Astrocyte (in vitro differentiated cells and primary cell): ENCODE measurements at regions not wholly inside any gene's neighbourhood (a gene's known extent, or its start where the extent isn't known, plus 50 kb on each side); places are given as distances from the start of the nearest gene placed in this dataset.
A peak's percentile ranks its signal among the peaks of the same experiment; 100 is the strongest.
"Not testable (repeated sequence)": the region's sequence is repeated elsewhere in the genome, so short reads cannot be mapped to it uniquely, and the experiment has no call there.

Experiments
- DNase-seq: peaks from one replicate; pipeline ENCODE4 v3.0.0-alpha.2; 2010; ENCODE audit warnings: low read depth
- FAIRE-seq: peaks from 2 replicates; lab custom pipeline; 2011; peaks lifted over from hg19 to GRCh38; lab: Jason Lieb, UNC
- H2AFZ ChIP-seq: 2 replicates; pipeline ENCODE4 v1.6.0; 2012; ENCODE audit warnings: low read depth, low read length, inconsistent platforms
- H3K27ac ChIP-seq: 2 replicates; pipeline ENCODE4 v1.5.1; 2011; ENCODE audit warnings: low read depth, low read length, inconsistent platforms
- H3K27me3 ChIP-seq: 2 replicates; pipeline ENCODE4 v1.6.0; 2011; ENCODE audit warnings: low read length, inconsistent platforms; ENCODE audit not compliant: insufficient read depth
- H3K36me3 ChIP-seq: 2 replicates; pipeline ENCODE4 v1.5.1; 2011; ENCODE audit warnings: low read length, inconsistent platforms; ENCODE audit not compliant: insufficient read depth
- H3K4me1 ChIP-seq: 2 replicates; pipeline ENCODE4 v1.5.1; 2011; ENCODE audit warnings: low read length, inconsistent platforms; ENCODE audit not compliant: insufficient read depth
- H3K4me2 ChIP-seq: 2 replicates; pipeline ENCODE4 v1.6.0; 2012; ENCODE audit warnings: low read length, inconsistent platforms
- H3K4me3 ChIP-seq: 2 replicates; pipeline ENCODE4 v1.5.1; 2011; ENCODE audit warnings: low read depth, mild to moderate bottlenecking, low read length, inconsistent platforms; ENCODE audit not compliant: insufficient read depth
- H3K79me2 ChIP-seq: 2 replicates; pipeline ENCODE4 v1.6.0; 2012; ENCODE audit warnings: mild to moderate bottlenecking, low read length, inconsistent platforms; ENCODE audit not compliant: insufficient read depth
- H3K9ac ChIP-seq: 2 replicates; pipeline ENCODE4 v1.6.0; 2012; ENCODE audit warnings: mild to moderate bottlenecking, low read length, inconsistent platforms
- H3K9me3 ChIP-seq: 2 replicates; pipeline ENCODE4 v1.5.1; 2012; ENCODE audit warnings: low read depth, mild to moderate bottlenecking, low read length, inconsistent platforms; ENCODE audit not compliant: insufficient read depth
- H4K20me1 ChIP-seq: 2 replicates; pipeline ENCODE4 v1.6.0; 2012; ENCODE audit warnings: low read length, inconsistent platforms; ENCODE audit not compliant: insufficient read depth
- H3K27ac Mint-ChIP-seq: one replicate; pipeline ENCODE4 v1.8.0; 2021; ENCODE audit warnings: mild to moderate bottlenecking, mixed read lengths; ENCODE audit not compliant: unreplicated experiment
- H3K27me3 Mint-ChIP-seq: one replicate; pipeline ENCODE4 v1.8.0; 2021; ENCODE audit warnings: low read depth, mixed read lengths; ENCODE audit not compliant: unreplicated experiment
- H3K36me3 Mint-ChIP-seq: one replicate; pipeline ENCODE4 v1.8.0; 2021; ENCODE audit warnings: low read depth, mixed read lengths; ENCODE audit not compliant: unreplicated experiment
- H3K4me1 Mint-ChIP-seq: one replicate; pipeline ENCODE4 v1.8.0; 2021; ENCODE audit warnings: low read depth, mixed read lengths; ENCODE audit not compliant: unreplicated experiment
- H3K4me3 Mint-ChIP-seq: one replicate; pipeline ENCODE4 v1.8.0; 2021; ENCODE audit warnings: mild to moderate bottlenecking, moderate library complexity, mixed read lengths; ENCODE audit not compliant: unreplicated experiment
- H3K9me3 Mint-ChIP-seq: one replicate; pipeline ENCODE4 v1.8.0; 2021; ENCODE audit warnings: mild to moderate bottlenecking, mixed read lengths; ENCODE audit not compliant: unreplicated experiment
- CTCF ChIP-seq: IDR thresholded peaks from 2 replicates; pipeline ENCODE4 v1.5.1; 2011; ENCODE audit warnings: low read depth, mild to moderate bottlenecking, inconsistent platforms, low read length, moderate library complexity; ENCODE audit not compliant: insufficient read depth
- EZH2 ChIP-seq: IDR thresholded peaks from 2 replicates; pipeline ENCODE4 v1.6.1; 2012; ENCODE audit warnings: mild to moderate bottlenecking, low read length, inconsistent platforms; ENCODE audit not compliant: insufficient read depth

DNA sequence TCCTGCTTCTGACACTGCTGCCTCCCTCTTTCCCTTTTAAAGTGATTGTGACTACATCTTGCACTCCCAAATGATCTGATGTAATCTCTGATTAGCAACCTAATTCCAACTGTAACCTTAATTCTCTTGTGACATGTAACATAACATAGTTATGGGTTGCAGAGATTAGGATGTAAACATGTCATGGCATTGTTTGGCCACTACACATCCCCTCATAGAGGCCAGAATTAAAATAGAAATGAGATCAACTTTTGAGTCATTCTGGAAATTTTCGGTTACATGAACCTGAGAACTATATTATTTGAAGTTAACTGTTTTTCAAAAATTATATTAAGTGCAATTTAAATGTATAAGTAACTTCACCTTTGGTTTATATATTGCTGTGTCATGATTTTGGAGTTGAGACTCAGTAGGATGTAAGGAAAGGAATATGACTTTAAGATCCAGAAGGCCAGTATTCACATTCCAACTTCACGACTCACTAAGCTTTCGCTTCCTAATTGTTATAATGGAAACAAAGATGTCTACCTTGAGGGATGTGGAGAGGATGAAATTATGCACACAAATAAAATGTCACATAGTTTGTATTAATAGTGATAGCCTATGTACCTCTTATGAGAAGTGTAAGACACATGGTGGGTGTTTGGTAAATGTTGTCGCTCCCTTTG, 611.9 kb upstream of the MAP3K7 start:
- no peaks in the 10 kb centered on the region for H4K20me1 ChIP-seq
- H3K4me3 Mint-ChIP-seq = no peak overlapping the region
- H3K27ac Mint-ChIP-seq = no peak overlapping the region
- no peaks in the 10 kb centered on the region for H3K36me3 ChIP-seq
- no peaks in the 10 kb centered on the region for H3K27me3 Mint-ChIP-seq
- H3K4me3 ChIP-seq = no peak overlapping the region
- no peaks in the 10 kb centered on the region for H3K27me3 ChIP-seq
- no peak for TF ChIP-seq CTCF
- TF ChIP-seq EZH2 = no peak
- H3K9me3 Mint-ChIP-seq = no peaks in the 10 kb centered on the region
- H3K9me3 ChIP-seq = no peaks in the 10 kb centered on the region
- no peaks in the 10 kb centered on the region for H3K36me3 Mint-ChIP-seq
- peak overlapping the region; percentile 13 for H2AFZ ChIP-seq
- DNase-seq = peak; percentile 2
- H3K4me1 Mint-ChIP-seq = no peaks in the 10 kb centered on the region
- no peak for FAIRE-seq
- H3K79me2 ChIP-seq = no peaks in the 10 kb centered on the region
- H3K9ac ChIP-seq = no peak overlapping the region
- no peak overlapping the region for H3K4me2 ChIP-seq
- no peaks in the 10 kb centered on the region for H3K4me1 ChIP-seq
- H3K27ac ChIP-seq = no peak overlapping the region

- H3K79me2 ChIP-seq = no peaks in the 10 kb centered on the region
- H3K9me3 ChIP-seq = no peaks in the 10 kb centered on the region
- H2AFZ ChIP-seq = no peak overlapping the region
- no peak overlapping the region for H3K4me2 ChIP-seq
- no peaks in the 10 kb centered on the region for H3K4me1 ChIP-seq
- no peak overlapping the region for H3K4me3 ChIP-seq
- Mint-ChIP-seq H3K36me3 (no peaks in the 10 kb centered on the region), H3K27ac (no peak overlapping the region), H3K9me3 (no peaks in the 10 kb centered on the region), H3K4me1 (no peaks in the 10 kb centered on the region), H3K27me3 (peaks cover 5% of the 10 kb centered on the region), H3K4me3 (no peak overlapping the region)
- DNase-seq (no peak), FAIRE-seq (no peak)
- H3K27ac ChIP-seq = no peak overlapping the region
- H3K9ac ChIP-seq = no peak overlapping the region
- H3K27me3 ChIP-seq = no peaks in the 10 kb centered on the region
- H4K20me1 ChIP-seq = no peaks in the 10 kb centered on the region
- TF ChIP-seq CTCF (no peak), EZH2 (no peak)
- no peaks in the 10 kb centered on the region for H3K36me3 ChIP-seq
Measured at GRCh38 chr6:91196729-91197128, 609.9 kb upstream of the MAP3K7 start.

DNA sequence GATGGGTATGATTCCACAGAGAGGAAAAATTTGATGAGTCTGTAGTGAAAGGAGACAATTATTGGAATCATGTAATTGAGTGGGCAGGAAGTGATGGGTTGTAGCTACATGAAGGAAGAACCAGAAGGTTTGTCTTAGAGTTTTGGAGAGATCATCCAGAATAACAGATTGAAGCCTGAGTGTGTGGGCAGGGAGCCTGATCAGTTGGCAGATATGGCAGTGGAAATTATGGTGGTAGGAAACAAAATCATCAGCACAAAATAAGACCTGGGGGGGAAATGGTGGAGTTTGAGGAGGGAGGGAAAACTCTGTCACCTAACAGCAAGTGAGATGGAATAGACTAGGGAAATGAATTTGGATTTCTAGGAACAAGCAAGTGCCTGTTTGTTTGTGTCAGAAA, 606.6 kb upstream of the MAP3K7 start:
- H3K27ac Mint-ChIP-seq = no peak overlapping the region
- TF ChIP-seq EZH2 = no peak
- TF ChIP-seq CTCF = no peak
- H3K9ac ChIP-seq = no peak overlapping the region
- no peaks in the 10 kb centered on the region for H3K27me3 ChIP-seq
- H3K27me3 Mint-ChIP-seq = peaks cover 5% of the 10 kb centered on the region
- H3K9me3 ChIP-seq = no peaks in the 10 kb centered on the region
- H3K4me3 Mint-ChIP-seq = no peak overlapping the region
- H3K9me3 Mint-ChIP-seq = peaks cover 2% of the 10 kb centered on the region
- H3K4me1 Mint-ChIP-seq = no peaks in the 10 kb centered on the region
- H3K36me3 ChIP-seq = no peaks in the 10 kb centered on the region
- DNase-seq (no peak), FAIRE-seq (no peak)
- no peak overlapping the region for H3K4me2 ChIP-seq
- H3K79me2 ChIP-seq = no peaks in the 10 kb centered on the region
- no peaks in the 10 kb centered on the region for H3K36me3 Mint-ChIP-seq
- H3K4me1 ChIP-seq = no peaks in the 10 kb centered on the region
- H2AFZ ChIP-seq = no peak overlapping the region
- no peak overlapping the region for H3K27ac ChIP-seq
- no peaks in the 10 kb centered on the region for H4K20me1 ChIP-seq
- no peak overlapping the region for H3K4me3 ChIP-seq

DNA sequence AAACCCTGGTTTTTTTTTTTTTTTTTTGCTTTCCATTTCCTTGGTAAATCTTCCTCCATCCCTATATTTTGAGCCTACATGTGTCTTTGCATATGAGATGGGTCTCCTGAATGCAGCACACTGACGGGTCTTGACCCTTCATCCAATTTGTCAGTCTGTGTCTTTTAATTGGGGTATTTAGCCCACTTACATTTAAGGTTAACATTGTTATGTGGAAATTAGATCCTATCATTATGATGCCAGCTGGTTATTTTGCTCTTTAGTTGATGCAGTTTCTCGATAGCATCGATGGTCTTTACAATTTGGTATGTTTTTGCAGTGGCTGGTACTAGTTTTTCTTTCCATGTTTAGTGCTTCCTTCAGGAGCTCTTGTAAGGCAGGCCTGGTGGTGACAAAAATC, 603.2 kb upstream of the MAP3K7 start:
- DNase-seq, H3K4me3 Mint-ChIP-seq, H3K27ac ChIP-seq, H2AFZ ChIP-seq, H3K36me3 Mint-ChIP-seq, H3K27me3 Mint-ChIP-seq, H3K27me3 ChIP-seq, H3K36me3 ChIP-seq, H3K9me3 Mint-ChIP-seq, H3K9me3 ChIP-seq, FAIRE-seq, H3K9ac ChIP-seq, H3K4me3 ChIP-seq, H4K20me1 ChIP-seq, H3K4me1 ChIP-seq, H3K79me2 ChIP-seq, H3K27ac Mint-ChIP-seq, H3K4me1 Mint-ChIP-seq, H3K4me2 ChIP-seq: not testable (repeated sequence)
